HCT116 (cell line): ENCODE measurements at regions not wholly inside any gene's neighbourhood (a gene's known extent, or its start where the extent isn't known, plus 50 kb on each side); places are given as distances from the start of the nearest gene placed in this dataset.

Experiments
- ATAC-seq: fragments of 200-7000 bp; cut with Tn5 transposase; 2 replicates; pipeline ENCODE4 v1.9.1; 2020; ENCODE audit warnings: mild to moderate bottlenecking, moderate library complexity
- BruUV-seq: library from RNA; stranded (reverse); fragments of 400-500 nt; replicated peaks from 2 replicates; lab custom pipeline; 2021; lab: Mats Ljungman, UMichigan
- CTCF ChIA-PET: fragments of 300-600 bp; sonication (Branson Sonifier 250); formaldehyde crosslinking; loops from one replicate; lab custom pipeline; 2021; ENCODE audit warnings: antibody characterized with exemption; lab: Charles Lee
- POLR2A ChIA-PET: fragments of 300-600, 350-600 bp; sonication (Branson Sonifier 250); formaldehyde crosslinking; loops from one replicate; lab custom pipeline; 2021; ENCODE audit warnings: antibody characterized with exemption; lab: Charles Lee
- RAD21 ChIA-PET, 2 experiments: fragments of 300-600 bp; sonication (Branson Sonifier 250); formaldehyde crosslinking; loops; one replicate each; lab custom pipeline; 2023; ENCODE audit warnings: low total read pairs in 2 of 2; ENCODE audit not compliant: uncharacterized antibody in 2 of 2, unreplicated experiment in 2 of 2, low non-redundant PET in 1 of 2; lab: Charles Lee
- DNase-seq: peaks from one replicate; pipeline ENCODE4 v3.0.0-alpha.2; 2010; ENCODE audit warnings: low read depth, low spot score
- H2AFZ ChIP-seq: fragments of 200-600 bp; shearing (Covaris generic), sonication (generic); 2 replicates; pipeline ENCODE4 v1.6.1; 2017; ENCODE audit warnings: low read depth, mixed run types, mixed read lengths, antibody characterized with exemption, low read length; ENCODE audit not compliant: poor library complexity, severe bottlenecking
- H3K27ac ChIP-seq: 2 replicates; pipeline ENCODE4 v1.5.1; 2012; ENCODE audit warnings: low read depth, low read length
- H3K27me3 ChIP-seq: fragments of 200-600 bp; sonication (generic); 2 replicates; pipeline ENCODE4 v1.6.1; 2016; ENCODE audit warnings: mixed run types, low read length, mixed read lengths; ENCODE audit not compliant: insufficient read depth
- H3K36me3 ChIP-seq, 2 experiments: fragments of 200-500 bp in 1 of 2; fragments of 200-600 bp in 1 of 2; sonication (Bioruptor generic) in 1 of 2; sonication (generic) in 1 of 2; 2 replicates each; pipeline versions ENCODE4 v1.5.1 to v1.6.1; 2014 to 2016; ENCODE audit warnings: low read length in 2 of 2, inconsistent platforms in 1 of 2, mixed read lengths in 1 of 2, mixed run types in 1 of 2; ENCODE audit not compliant: insufficient read depth in 2 of 2, control insufficient read depth in 1 of 2
- H3K4me1 ChIP-seq, 2 experiments: fragments of 200-600 bp in 1 of 2; sonication (generic) in 1 of 2; 2 replicates each; pipeline versions ENCODE4 v1.5.1 to v1.6.1; 2012 to 2017; ENCODE audit warnings: low read length in 2 of 2, inconsistent platforms in 1 of 2, mild to moderate bottlenecking in 1 of 2, mixed read lengths in 1 of 2, mixed run types in 1 of 2, moderate library complexity in 1 of 2; ENCODE audit not compliant: insufficient read depth in 2 of 2, control insufficient read depth in 1 of 2
- H3K4me2 ChIP-seq: fragments of 200-600 bp; sonication (generic); 2 replicates; pipeline ENCODE4 v1.6.1; 2017; ENCODE audit warnings: mixed run types, low read length, mixed read lengths
- H3K4me3 ChIP-seq, 2 experiments: fragments of 200-600 bp in 1 of 2; sonication (generic) in 1 of 2; replicated peaks in 1 of 2; 2 replicates each; pipeline ENCODE4 v1.5.1; 2011 to 2016; ENCODE audit warnings: low read length in 2 of 2, control low read depth in 1 of 2, low read depth in 1 of 2, mild to moderate bottlenecking in 1 of 2, mixed read lengths in 1 of 2, mixed run types in 1 of 2
- H3K79me2 ChIP-seq: fragments of 200-600 bp; sonication (generic); 2 replicates; pipeline ENCODE4 v1.6.1; 2017; ENCODE audit warnings: mild to moderate bottlenecking, mixed run types, low read length, moderate library complexity, mixed read lengths; ENCODE audit not compliant: insufficient read depth
- H3K9ac ChIP-seq: fragments of 200-600 bp; sonication (generic); 2 replicates; pipeline ENCODE4 v1.6.1; 2016; ENCODE audit warnings: low read length, mixed read lengths
- H3K9me2 ChIP-seq: fragments of 200-600 bp; sonication (generic), shearing (Covaris generic); 2 replicates; pipeline ENCODE4 v1.6.1; 2017; ENCODE audit warnings: mixed run types, mild to moderate bottlenecking, moderate library complexity; ENCODE audit not compliant: insufficient read depth
- H3K9me3 ChIP-seq, 2 experiments: fragments of 200-500 bp in 1 of 2; fragments of 200-600 bp in 1 of 2; sonication (Bioruptor generic) in 1 of 2; sonication (generic) in 1 of 2; 2 replicates each; pipeline ENCODE4 v1.6.1; 2014 to 2017; ENCODE audit warnings: low read length in 2 of 2, mixed read lengths in 2 of 2, inconsistent platforms in 1 of 2, low read depth in 1 of 2, mild to moderate bottlenecking in 1 of 2, mixed run types in 1 of 2, moderate library complexity in 1 of 2; ENCODE audit not compliant: control insufficient read depth in 1 of 2, insufficient read depth in 1 of 2
- H4K20me1 ChIP-seq: fragments of 200-600 bp; sonication (generic), shearing (Covaris generic); 2 replicates; pipeline ENCODE4 v1.6.1; 2017; ENCODE audit warnings: mixed run types, mild to moderate bottlenecking, moderate library complexity; ENCODE audit not compliant: insufficient read depth
- CBX3 ChIP-seq: IDR thresholded peaks from 2 replicates; pipeline ENCODE4 v1.6.1; 2012; ENCODE audit warnings: low read depth
- EZH2phosphoT487 ChIP-seq: fragments of 200-600 bp; IDR thresholded peaks from 2 replicates; pipeline ENCODE4 v1.6.1; 2018; ENCODE audit warnings: antibody characterized with exemption, borderline replicate concordance
- POLR2AphosphoS5 ChIP-seq: IDR thresholded peaks from 2 replicates; pipeline ENCODE4 v1.6.1; 2011; ENCODE audit warnings: mild to moderate bottlenecking, low read depth, low read length, moderate library complexity
- RAD21 ChIP-seq: IDR thresholded peaks from 2 replicates; pipeline ENCODE4 v1.6.1; 2012; ENCODE audit warnings: low read depth, mild to moderate bottlenecking
- SRF ChIP-seq: IDR thresholded peaks from 2 replicates; pipeline ENCODE4 v1.6.1; 2012; ENCODE audit warnings: low read depth
- TCF7L2 ChIP-seq: IDR thresholded peaks from 2 replicates; pipeline ENCODE4 v1.7.0; 2011; ENCODE audit warnings: borderline replicate concordance, inconsistent platforms; ENCODE audit not compliant: insufficient read depth, insufficient read length; ENCODE audit errors: extremely low read depth
- YY1 ChIP-seq: IDR thresholded peaks from 2 replicates; pipeline ENCODE4 v1.6.1; 2011; ENCODE audit warnings: low read length, low read depth, moderate library complexity, mild to moderate bottlenecking; ENCODE audit not compliant: insufficient replicate concordance; ENCODE audit errors: extremely low read depth
- intact Hi-C: fragments of 100-400 bp; cut with micrococcal nuclease; formaldehyde crosslinking; loops from 2 replicates; pipeline ENCODE4 v1.10.0; 2022
- TF ChIP-seq, protein P1 (sequence below), 3 experiments: fragments of 200-600 bp in 1 of 3; sonication (generic) in 1 of 3; IDR thresholded peaks in 2 of 3; conservative IDR thresholded peaks in 1 of 3; 2 replicates each; pipeline ENCODE4 v1.5.1; 2012 to 2017; ENCODE audit warnings: low read depth in 2 of 3, low read length in 2 of 3, antibody characterized with exemption in 1 of 3, borderline replicate concordance in 1 of 3, control low read depth in 1 of 3, mild to moderate bottlenecking in 1 of 3, mixed read lengths in 1 of 3, mixed run types in 1 of 3, moderate library complexity in 1 of 3; ENCODE audit not compliant: insufficient read depth in 1 of 3
- TF ChIP-seq, protein P2 (sequence below): IDR thresholded peaks from 2 replicates; pipeline ENCODE4 v1.6.1; 2011; ENCODE audit warnings: mild to moderate bottlenecking, low read length, moderate library complexity; ENCODE audit not compliant: insufficient replicate concordance; ENCODE audit errors: extremely low read depth
- TF ChIP-seq, protein P3 (sequence below): IDR thresholded peaks from 2 replicates; pipeline ENCODE4 v1.6.1; 2012

DNA sequence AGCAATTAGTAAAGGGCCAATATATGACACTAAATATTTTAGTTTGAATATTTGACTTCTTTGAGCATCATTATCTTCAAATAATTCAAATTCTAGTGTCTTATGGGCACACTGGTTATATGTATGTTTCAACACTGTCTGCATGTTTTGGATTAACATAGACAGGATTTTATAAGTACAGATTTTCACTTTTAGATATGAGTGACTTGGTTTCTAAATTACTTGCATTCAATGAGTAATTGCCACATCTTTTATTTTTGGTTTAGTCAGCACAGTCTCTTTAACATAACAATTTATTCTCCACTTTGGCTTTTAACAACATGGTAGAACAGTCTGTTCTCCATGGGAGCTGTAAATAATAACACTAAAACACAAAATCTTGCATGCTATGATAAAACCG lies 674.8 kb downstream of the TBL1XR1 start:
- H3K36me3 ChIP-seq: no peaks in the 10 kb centered on the region
- no peaks in the 10 kb centered on the region for H3K4me1 ChIP-seq
- no peaks in the 10 kb centered on the region for H3K9me2 ChIP-seq
- no peak overlapping the region for H3K27ac ChIP-seq
- BruUV-seq: no TSS peak
- no peak overlapping the region for H3K4me3 ChIP-seq
- no peak overlapping the region for H3K9ac ChIP-seq
- RAD21 ChIA-PET: no interaction called here
- H3K27me3 ChIP-seq: no peaks in the 10 kb centered on the region
- intact Hi-C loops: no loop called here
- no peaks in the 10 kb centered on the region for H3K79me2 ChIP-seq
- POLR2A ChIA-PET: no interaction called here
- no peak overlapping the region for H3K4me2 ChIP-seq
- ATAC-seq (no peak), DNase-seq (no peak)
- no peak overlapping the region for H2AFZ ChIP-seq
- no peaks in the 10 kb centered on the region for H3K9me3 ChIP-seq
- no peaks in the 10 kb centered on the region for H4K20me1 ChIP-seq
- no peak for TF ChIP-seq SRF
- no peak for TF ChIP-seq TCF7L2
- TF ChIP-seq, protein P1, sequence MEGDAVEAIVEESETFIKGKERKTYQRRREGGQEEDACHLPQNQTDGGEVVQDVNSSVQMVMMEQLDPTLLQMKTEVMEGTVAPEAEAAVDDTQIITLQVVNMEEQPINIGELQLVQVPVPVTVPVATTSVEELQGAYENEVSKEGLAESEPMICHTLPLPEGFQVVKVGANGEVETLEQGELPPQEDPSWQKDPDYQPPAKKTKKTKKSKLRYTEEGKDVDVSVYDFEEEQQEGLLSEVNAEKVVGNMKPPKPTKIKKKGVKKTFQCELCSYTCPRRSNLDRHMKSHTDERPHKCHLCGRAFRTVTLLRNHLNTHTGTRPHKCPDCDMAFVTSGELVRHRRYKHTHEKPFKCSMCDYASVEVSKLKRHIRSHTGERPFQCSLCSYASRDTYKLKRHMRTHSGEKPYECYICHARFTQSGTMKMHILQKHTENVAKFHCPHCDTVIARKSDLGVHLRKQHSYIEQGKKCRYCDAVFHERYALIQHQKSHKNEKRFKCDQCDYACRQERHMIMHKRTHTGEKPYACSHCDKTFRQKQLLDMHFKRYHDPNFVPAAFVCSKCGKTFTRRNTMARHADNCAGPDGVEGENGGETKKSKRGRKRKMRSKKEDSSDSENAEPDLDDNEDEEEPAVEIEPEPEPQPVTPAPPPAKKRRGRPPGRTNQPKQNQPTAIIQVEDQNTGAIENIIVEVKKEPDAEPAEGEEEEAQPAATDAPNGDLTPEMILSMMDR (IDR thresholded peaks at IDR 0.05 in 2 of 3, conservative IDR thresholded peaks at IDR 0.05 in 1 of 3; ENCODE audit: borderline replicate concordance in 1 of 3, insufficient read depth in 1 of 3, low read depth in 2 of 3, low read length in 2 of 3): no peak
- no peak for TF ChIP-seq POLR2AphosphoS5
- no peak for TF ChIP-seq CBX3
- TF ChIP-seq RAD21: no peak
- TF ChIP-seq, protein P2, sequence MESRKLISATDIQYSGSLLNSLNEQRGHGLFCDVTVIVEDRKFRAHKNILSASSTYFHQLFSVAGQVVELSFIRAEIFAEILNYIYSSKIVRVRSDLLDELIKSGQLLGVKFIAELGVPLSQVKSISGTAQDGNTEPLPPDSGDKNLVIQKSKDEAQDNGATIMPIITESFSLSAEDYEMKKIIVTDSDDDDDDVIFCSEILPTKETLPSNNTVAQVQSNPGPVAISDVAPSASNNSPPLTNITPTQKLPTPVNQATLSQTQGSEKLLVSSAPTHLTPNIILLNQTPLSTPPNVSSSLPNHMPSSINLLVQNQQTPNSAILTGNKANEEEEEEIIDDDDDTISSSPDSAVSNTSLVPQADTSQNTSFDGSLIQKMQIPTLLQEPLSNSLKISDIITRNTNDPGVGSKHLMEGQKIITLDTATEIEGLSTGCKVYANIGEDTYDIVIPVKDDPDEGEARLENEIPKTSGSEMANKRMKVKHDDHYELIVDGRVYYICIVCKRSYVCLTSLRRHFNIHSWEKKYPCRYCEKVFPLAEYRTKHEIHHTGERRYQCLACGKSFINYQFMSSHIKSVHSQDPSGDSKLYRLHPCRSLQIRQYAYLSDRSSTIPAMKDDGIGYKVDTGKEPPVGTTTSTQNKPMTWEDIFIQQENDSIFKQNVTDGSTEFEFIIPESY: no peak
- no peak for TF ChIP-seq YY1
- TF ChIP-seq EZH2phosphoT487: no peak
- TF ChIP-seq, protein P3, sequence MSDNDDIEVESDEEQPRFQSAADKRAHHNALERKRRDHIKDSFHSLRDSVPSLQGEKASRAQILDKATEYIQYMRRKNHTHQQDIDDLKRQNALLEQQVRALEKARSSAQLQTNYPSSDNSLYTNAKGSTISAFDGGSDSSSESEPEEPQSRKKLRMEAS: no peak
- CTCF ChIA-PET: interaction anchor here (2.0 kb wide), 1 partner anchor 416 kb away, joined by 5 read pairs; no protein-coding TSS in a partner anchor
